ENCODE measurements at regions not wholly inside any gene's neighbourhood (a gene's known extent, or its start where the extent isn't known, plus 50 kb on each side); places are given as distances from the start of the nearest gene placed in this dataset.
"Not testable (repeated sequence)": the region's sequence is repeated elsewhere in the genome, so short reads cannot be mapped to it uniquely, and the experiment has no call there.

- no peak for TF ChIP-seq CTCF (IDR thresholded peaks at IDR 0.05; ENCODE audit: low read length, missing control alignments)
- H3K4me3 ChIP-seq (replicated peaks; ENCODE audit: low read depth, low read length) = no peak overlapping the region
- no peak for DNase-seq (ENCODE audit: low read depth)
Observed at GRCh38 chr20:52031206-52031562, 160.4 kb downstream of the ZFP64 start.

- DNase-seq (ENCODE audit: low read depth); H3K4me3 ChIP-seq (replicated peaks; ENCODE audit: low read depth, low read length): not testable (repeated sequence)
Observed at GRCh38 chr20:52029129-52029528, 162.4 kb downstream of the ZFP64 start.

- no peak for DNase-seq (ENCODE audit: low read depth)
- TF ChIP-seq CTCF (IDR thresholded peaks at IDR 0.05; ENCODE audit: low read length, missing control alignments) = no peak
Observed at GRCh38 chr20:52025938-52026337, 165.6 kb downstream of the ZFP64 start.

GRCh38 chr20:52019313-52019712 is 172.3 kb downstream of the ZFP64 start:
- DNase-seq (ENCODE audit: low read depth) = no peak
- no peak for TF ChIP-seq CTCF (IDR thresholded peaks at IDR 0.05; ENCODE audit: low read length, missing control alignments)

More at GRCh38 chr20:52025938-52026337, 165.6 kb downstream of the ZFP64 start:
- H3K4me3 ChIP-seq (replicated peaks; ENCODE audit: low read depth, low read length) = no peak overlapping the region

GRCh38 chr20:52017669-52018317 is 173.8 kb downstream of the ZFP64 start:
- H3K4me3 ChIP-seq (replicated peaks; ENCODE audit: low read depth, low read length) = no peak overlapping the region
- no peak for TF ChIP-seq CTCF (IDR thresholded peaks at IDR 0.05; ENCODE audit: low read length, missing control alignments)
- DNase-seq (ENCODE audit: low read depth) = no peak

More at GRCh38 chr20:52019313-52019712, 172.3 kb downstream of the ZFP64 start:
- no peak overlapping the region for H3K4me3 ChIP-seq (replicated peaks; ENCODE audit: low read depth, low read length)

- TF ChIP-seq CTCF (IDR thresholded peaks at IDR 0.05; ENCODE audit: low read length, missing control alignments) = no peak
- no peak for DNase-seq (ENCODE audit: low read depth)
- H3K4me3 ChIP-seq (replicated peaks; ENCODE audit: low read depth, low read length) = no peak overlapping the region
Observed at GRCh38 chr20:52016022-52016421, 175.6 kb downstream of the ZFP64 start.

- DNase-seq (ENCODE audit: low read depth) = no peak
- no peak overlapping the region for H3K4me3 ChIP-seq (replicated peaks; ENCODE audit: low read depth, low read length)
- no peak for TF ChIP-seq CTCF (IDR thresholded peaks at IDR 0.05; ENCODE audit: low read length, missing control alignments)
Observed at GRCh38 chr20:52015155-52015554, 176.4 kb downstream of the ZFP64 start.
